MCF 10A (cell line): ENCODE measurements at regions not wholly inside any gene's neighbourhood (a gene's known extent, or its start where the extent isn't known, plus 50 kb on each side); places are given as distances from the start of the nearest gene placed in this dataset.

ENCODE experiments used
- BruUV-seq: library from RNA; stranded (reverse); fragments of 400-500 nt; replicated peaks from 2 replicates; lab custom pipeline; 2021; lab: Mats Ljungman, UMichigan
- CTCF ChIA-PET: fragments of 300-600 bp; sonication (Branson Sonifier 250); formaldehyde crosslinking; extraction: SDS; loops from one replicate; lab custom pipeline; 2021; ENCODE audit warnings: antibody characterized with exemption, inconsistent platforms; lab: Yijun Ruan, JAX
- POLR2A ChIA-PET: fragments of 300-600, 350-650 bp; sonication (Branson Sonifier 250); formaldehyde crosslinking; extraction: SDS; loops from one replicate; lab custom pipeline; 2020; ENCODE audit warnings: antibody characterized with exemption, inconsistent platforms; lab: Yijun Ruan, JAX
- DNase-seq: peaks from one replicate; pipeline ENCODE4 v3.0.0-alpha.2; 2018; ENCODE audit not compliant: unreplicated experiment
- H3K27ac Mint-ChIP-seq: one replicate; pipeline ENCODE4 v1.8.0; 2022; ENCODE audit warnings: mild to moderate bottlenecking, low read depth, mixed read lengths; ENCODE audit not compliant: unreplicated experiment
- H3K27me3 Mint-ChIP-seq: one replicate; pipeline ENCODE4 v1.8.0; 2022; ENCODE audit warnings: mixed read lengths; ENCODE audit not compliant: insufficient read depth, unreplicated experiment
- H3K36me3 Mint-ChIP-seq: one replicate; pipeline ENCODE4 v1.8.0; 2022; ENCODE audit warnings: mild to moderate bottlenecking, moderate library complexity, mixed read lengths; ENCODE audit not compliant: insufficient read depth, unreplicated experiment
- H3K4me1 Mint-ChIP-seq: one replicate; pipeline ENCODE4 v1.8.0; 2022; ENCODE audit warnings: mixed read lengths; ENCODE audit not compliant: insufficient read depth, unreplicated experiment
- H3K4me3 Mint-ChIP-seq: one replicate; pipeline ENCODE4 v1.8.0; 2022; ENCODE audit warnings: mild to moderate bottlenecking, moderate library complexity, mixed read lengths; ENCODE audit not compliant: unreplicated experiment
- H3K9me3 Mint-ChIP-seq: one replicate; pipeline ENCODE4 v1.8.0; 2022; ENCODE audit warnings: mixed read lengths; ENCODE audit not compliant: unreplicated experiment
- intact Hi-C: fragments of 100-400 bp; cut with micrococcal nuclease; formaldehyde crosslinking; loops from 2 replicates; pipeline ENCODE4 v1.14.1; 2022
- TF ChIP-seq, protein P1 (sequence below): fragments of 200-600 bp; IDR thresholded peaks from one replicate; pipeline ENCODE4 v1.8.0; 2022; ENCODE audit warnings: antibody characterized with exemption, mild to moderate bottlenecking; ENCODE audit not compliant: unreplicated experiment

DNA sequence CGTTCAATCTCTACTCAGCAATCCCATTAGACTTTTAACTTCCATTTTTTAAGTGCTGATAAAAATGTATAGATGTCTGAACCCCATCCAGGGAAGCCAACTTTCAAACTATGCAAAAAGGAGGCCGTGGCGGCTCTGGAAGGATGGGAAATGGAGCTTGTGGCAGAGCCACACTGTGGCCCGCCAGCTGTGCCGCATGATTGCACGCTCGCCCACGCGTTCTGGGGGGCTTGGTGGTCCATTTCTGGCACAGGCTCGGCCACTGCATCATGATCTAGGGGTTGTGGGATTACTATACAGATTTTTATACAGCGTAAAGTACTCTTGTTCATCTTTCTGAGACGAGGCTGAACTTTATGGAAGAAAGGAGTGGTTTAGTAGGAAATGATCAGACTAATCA lies 57.6 kb downstream of the FOXL1 start:
- DNase-seq = no peak
- ChIA-PET POLR2A (no interaction called here), CTCF (interaction anchor here (0.8 kb wide), 1 partner anchor 16 kb away, joined by 3 read pairs; no protein-coding TSS in a partner anchor)
- no peak overlapping the region for H3K27ac Mint-ChIP-seq
- H3K9me3 Mint-ChIP-seq = no peaks in the 10 kb centered on the region
- no peaks in the 10 kb centered on the region for H3K36me3 Mint-ChIP-seq
- H3K4me1 Mint-ChIP-seq = peaks cover 10% of the 10 kb centered on the region
- intact Hi-C loops = no loop called here
- H3K4me3 Mint-ChIP-seq = no peak overlapping the region
- TF ChIP-seq, protein P1, sequence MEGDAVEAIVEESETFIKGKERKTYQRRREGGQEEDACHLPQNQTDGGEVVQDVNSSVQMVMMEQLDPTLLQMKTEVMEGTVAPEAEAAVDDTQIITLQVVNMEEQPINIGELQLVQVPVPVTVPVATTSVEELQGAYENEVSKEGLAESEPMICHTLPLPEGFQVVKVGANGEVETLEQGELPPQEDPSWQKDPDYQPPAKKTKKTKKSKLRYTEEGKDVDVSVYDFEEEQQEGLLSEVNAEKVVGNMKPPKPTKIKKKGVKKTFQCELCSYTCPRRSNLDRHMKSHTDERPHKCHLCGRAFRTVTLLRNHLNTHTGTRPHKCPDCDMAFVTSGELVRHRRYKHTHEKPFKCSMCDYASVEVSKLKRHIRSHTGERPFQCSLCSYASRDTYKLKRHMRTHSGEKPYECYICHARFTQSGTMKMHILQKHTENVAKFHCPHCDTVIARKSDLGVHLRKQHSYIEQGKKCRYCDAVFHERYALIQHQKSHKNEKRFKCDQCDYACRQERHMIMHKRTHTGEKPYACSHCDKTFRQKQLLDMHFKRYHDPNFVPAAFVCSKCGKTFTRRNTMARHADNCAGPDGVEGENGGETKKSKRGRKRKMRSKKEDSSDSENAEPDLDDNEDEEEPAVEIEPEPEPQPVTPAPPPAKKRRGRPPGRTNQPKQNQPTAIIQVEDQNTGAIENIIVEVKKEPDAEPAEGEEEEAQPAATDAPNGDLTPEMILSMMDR = no peak
- no TSS peak for BruUV-seq
- H3K27me3 Mint-ChIP-seq = no peaks in the 10 kb centered on the region

DNA sequence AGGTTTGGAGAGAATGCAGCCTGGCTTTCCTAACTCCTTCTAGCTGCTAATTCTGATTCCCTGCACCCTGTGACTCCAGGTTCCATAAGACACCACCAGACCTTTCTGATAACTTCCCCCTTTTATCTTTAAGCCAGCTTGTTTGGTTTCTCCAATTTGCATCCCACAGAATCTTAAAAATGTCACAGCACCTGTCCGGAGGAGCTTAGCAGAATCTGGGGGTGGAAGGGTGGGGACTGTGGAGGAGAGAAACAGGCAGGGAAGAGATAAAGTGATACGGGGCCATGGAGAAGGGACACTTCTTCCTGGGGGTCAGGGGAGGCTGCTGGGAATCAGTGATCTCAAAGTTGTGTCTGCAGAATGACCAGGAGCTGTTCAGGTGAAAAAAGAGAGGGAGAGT lies 59.4 kb downstream of the FOXL1 start:
- Mint-ChIP-seq H3K9me3 (no peaks in the 10 kb centered on the region), H3K27me3 (no peaks in the 10 kb centered on the region), H3K36me3 (no peaks in the 10 kb centered on the region), H3K4me1 (no peaks in the 10 kb centered on the region), H3K4me3 (no peak overlapping the region), H3K27ac (no peak overlapping the region)
- ChIA-PET CTCF (interaction anchor here (0.7 kb wide), 1 partner anchor 62 kb away, joined by 3 read pairs; no protein-coding TSS in a partner anchor), POLR2A (interaction anchor here (0.6 to 0.9 kb wide), 2 partner anchors 26 to 821 kb away, joined by 3 to 4 read pairs; no protein-coding TSS in a partner anchor)
- no TSS peak for BruUV-seq
- no peak for DNase-seq
- intact Hi-C loops = no loop called here
- TF ChIP-seq, protein P1 = no peak

DNA sequence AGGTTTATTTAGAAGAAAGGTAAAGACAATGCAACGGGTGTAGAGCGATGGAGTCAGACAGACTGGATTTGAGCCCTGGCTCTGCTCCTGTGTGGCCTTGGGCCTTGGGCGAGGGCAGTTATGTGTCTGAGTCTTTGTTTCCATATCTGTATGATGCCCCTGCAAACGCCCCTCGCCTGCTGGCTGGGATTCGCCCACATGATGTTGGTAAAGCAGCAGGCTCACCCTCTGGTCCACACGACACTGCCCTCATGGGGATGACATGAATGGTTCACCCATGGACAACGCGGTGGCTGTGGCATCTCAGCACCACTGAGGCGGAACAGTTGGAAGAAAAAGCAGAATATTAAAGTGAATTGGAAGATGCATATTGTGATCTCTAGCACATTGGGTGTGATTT lies 60.3 kb downstream of the FOXL1 start:
- Mint-ChIP-seq H3K27me3 (no peaks in the 10 kb centered on the region), H3K27ac (no peak overlapping the region), H3K9me3 (no peaks in the 10 kb centered on the region), H3K36me3 (no peaks in the 10 kb centered on the region), H3K4me1 (no peaks in the 10 kb centered on the region), H3K4me3 (no peak overlapping the region)
- TF ChIP-seq, protein P1 = no peak
- ChIA-PET POLR2A (interaction anchor here (0.6 kb wide), 1 partner anchor 822 kb away, joined by 4 read pairs; no protein-coding TSS in a partner anchor), CTCF (no interaction called here)
- DNase-seq = no peak
- intact Hi-C loops = no loop called here
- BruUV-seq = no TSS peak

DNA sequence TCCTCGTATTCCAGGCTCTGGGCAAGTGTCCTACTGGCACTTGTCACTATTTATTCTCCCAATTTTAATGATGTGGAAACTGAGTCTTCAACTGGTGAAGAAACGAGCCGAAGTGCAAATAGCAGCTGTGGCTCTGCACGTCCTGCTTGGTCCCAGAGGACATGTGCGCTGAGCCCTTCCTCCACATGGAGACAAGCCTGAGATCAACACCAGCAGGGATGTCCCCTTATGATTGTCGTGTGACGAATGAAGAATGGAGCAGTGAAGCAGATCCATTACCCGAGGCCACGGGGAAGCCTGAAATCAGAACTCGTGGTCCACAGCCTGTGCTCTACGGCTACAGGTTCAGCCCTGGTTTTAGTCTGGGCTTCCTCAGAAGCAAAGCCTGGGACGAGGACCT lies 61.0 kb downstream of the FOXL1 start:
- no TSS peak for BruUV-seq
- Mint-ChIP-seq H3K27ac (no peak overlapping the region), H3K36me3 (no peaks in the 10 kb centered on the region), H3K4me1 (no peaks in the 10 kb centered on the region), H3K9me3 (no peaks in the 10 kb centered on the region), H3K4me3 (no peak overlapping the region), H3K27me3 (no peaks in the 10 kb centered on the region)
- intact Hi-C loops = no loop called here
- TF ChIP-seq, protein P1 = no peak
- ChIA-PET POLR2A (no interaction called here), CTCF (no interaction called here)
- no peak for DNase-seq
